A673 (cell line): ENCODE measurements at regions not wholly inside any gene's neighbourhood (a gene's known extent, or its start where the extent isn't known, plus 50 kb on each side); places are given as distances from the start of the nearest gene placed in this dataset.

Experiments
- CTCF ChIP-seq: fragments of 300-800, 200-600 bp; sonication (generic); conservative IDR thresholded peaks from 2 replicates; pipeline ENCODE4 v1.5.1; 2017; ENCODE audit warnings: low read depth, mild to moderate bottlenecking, antibody characterized with exemption, low read length, moderate library complexity, mixed read lengths
- EZH2 ChIP-seq: fragments of 200-600 bp; sonication (generic); IDR thresholded peaks from 2 replicates; pipeline ENCODE4 v1.6.1; 2017; ENCODE audit warnings: borderline replicate concordance, low read depth, mild to moderate bottlenecking, mixed read lengths, antibody characterized with exemption, low read length; ENCODE audit not compliant: poor library complexity, severe bottlenecking

GRCh38 chr2:104563398-104563996 lies 290.4 kb upstream of the POU3F3 start:
- no peak for TF ChIP-seq CTCF
- no peak for TF ChIP-seq EZH2
